NCI-H2227 (cell line): ENCODE measurements at regions not wholly inside any gene's neighbourhood (a gene's known extent, or its start where the extent isn't known, plus 50 kb on each side); places are given as distances from the start of the nearest gene placed in this dataset.
"Not testable (repeated sequence)": the region's sequence is repeated elsewhere in the genome, so short reads cannot be mapped to it uniquely, and the experiment has no call there.

ENCODE experiments used
- DNase-seq: peaks from one replicate; lab custom pipeline; 2025; ENCODE audit not compliant: unreplicated experiment; lab: John Stamatoyannopoulos, UW

GRCh38 chr4:171022824-171023230 lies 790.4 kb upstream of the GALNTL6 start:
- no peak for DNase-seq

- no peak for DNase-seq
Observed at GRCh38 chr4:171017593-171017992, 795.6 kb upstream of the GALNTL6 start.

GRCh38 chr4:171016145-171016544 lies 797.1 kb upstream of the GALNTL6 start:
- DNase-seq: no peak

- no peak for DNase-seq
Observed at GRCh38 chr4:171015441-171015840, 797.8 kb upstream of the GALNTL6 start.

- no peak for DNase-seq
Observed at GRCh38 chr4:171007618-171008390, 805.4 kb upstream of the GALNTL6 start.

GRCh38 chr4:171002246-171002645 lies 811.0 kb upstream of the GALNTL6 start:
- DNase-seq: no peak

GRCh38 chr4:170990989-170991589 lies 822.1 kb upstream of the GALNTL6 start:
- no peak for DNase-seq

- no peak for DNase-seq
Observed at GRCh38 chr4:170988446-170988845, 824.8 kb upstream of the GALNTL6 start.

- DNase-seq: no peak
Observed at GRCh38 chr4:170979736-170980135, 833.5 kb upstream of the GALNTL6 start.

GRCh38 chr4:170978990-170979389 lies 834.2 kb upstream of the GALNTL6 start:
- no peak for DNase-seq

- no peak for DNase-seq
Observed at GRCh38 chr4:170949084-170949483, 859.3 kb upstream of the AADAT start.

- no peak for DNase-seq
Observed at GRCh38 chr4:170940043-170940724, 850.4 kb upstream of the AADAT start.

- DNase-seq: no peak
Observed at GRCh38 chr4:170938588-170938987, 848.8 kb upstream of the AADAT start.

- no peak for DNase-seq
Observed at GRCh38 chr4:170931321-170931720, 841.6 kb upstream of the AADAT start.

- no peak for DNase-seq
Observed at GRCh38 chr4:170888660-170889059, 798.9 kb upstream of the AADAT start.

- DNase-seq: no peak
Observed at GRCh38 chr4:170887396-170887795, 797.6 kb upstream of the AADAT start.

- no peak for DNase-seq
Observed at GRCh38 chr4:170884969-170885570, 795.3 kb upstream of the AADAT start.

- not testable (repeated sequence) for DNase-seq
Observed at GRCh38 chr4:170881646-170882045, 791.9 kb upstream of the AADAT start.

GRCh38 chr4:170875868-170876267 lies 786.1 kb upstream of the AADAT start:
- no peak for DNase-seq

- no peak for DNase-seq
Observed at GRCh38 chr4:170872794-170873193, 783.0 kb upstream of the AADAT start.

- DNase-seq: no peak
Observed at GRCh38 chr4:170868170-170868569, 778.4 kb upstream of the AADAT start.

GRCh38 chr4:170854097-170854496 lies 764.3 kb upstream of the AADAT start:
- DNase-seq: no peak
